Caco-2 (cell line): ENCODE measurements at regions not wholly inside any gene's neighbourhood (a gene's known extent, or its start where the extent isn't known, plus 50 kb on each side); places are given as distances from the start of the nearest gene placed in this dataset.

ENCODE experiments used
- BruUV-seq: library from RNA; stranded (reverse); fragments of 400-500 nt; replicated peaks from 2 replicates; lab custom pipeline; 2021; lab: Mats Ljungman, UMichigan
- CTCF ChIA-PET: fragments of 300-600 bp; sonication (Branson Sonifier 250); formaldehyde crosslinking; loops from one replicate; lab custom pipeline; 2022; ENCODE audit warnings: antibody characterized with exemption; lab: Charles Lee
- POLR2A ChIA-PET: fragments of 300-600 bp; sonication (Branson Sonifier 250); formaldehyde crosslinking; loops from one replicate; lab custom pipeline; 2022; ENCODE audit warnings: antibody characterized with exemption; lab: Charles Lee
- DNase-seq, 2 experiments: peaks; one replicate each; pipeline versions ENCODE4 v3.0.0 to v3.0.0-alpha.2; 2020 to 2022
- H3K27me3 ChIP-seq: replicated peaks from 2 replicates; pipeline ENCODE4 v1.6.0; 2011; ENCODE audit warnings: low read length; ENCODE audit not compliant: control insufficient read depth, insufficient read depth
- H3K36me3 ChIP-seq: 2 replicates; pipeline ENCODE4 v1.5.1; 2011; ENCODE audit warnings: low read length; ENCODE audit not compliant: control insufficient read depth, insufficient read depth
- H3K4me1 ChIP-seq: fragments of 250-450 bp; sonication (Bioruptor Pico); 2 replicates; pipeline ENCODE4 v1.5.1; 2020; ENCODE audit warnings: mild to moderate bottlenecking
- H3K4me3 ChIP-seq: 2 replicates; pipeline ENCODE4 v1.5.1; 2011; ENCODE audit warnings: low read depth, mild to moderate bottlenecking, control low read depth, low read length
- H3K9me3 ChIP-seq: fragments of 250-450 bp; sonication (Bioruptor Pico); 2 replicates; pipeline ENCODE4 v1.5.1; 2020; ENCODE audit warnings: mild to moderate bottlenecking, moderate library complexity
- H3K27ac Mint-ChIP-seq: one replicate; pipeline ENCODE4 v1.8.0; 2022; ENCODE audit warnings: mixed read lengths; ENCODE audit not compliant: unreplicated experiment
- H3K27me3 Mint-ChIP-seq: one replicate; pipeline ENCODE4 v1.8.0; 2022; ENCODE audit warnings: mixed read lengths; ENCODE audit not compliant: insufficient read depth, unreplicated experiment
- H3K36me3 Mint-ChIP-seq: one replicate; pipeline ENCODE4 v1.8.0; 2022; ENCODE audit warnings: mild to moderate bottlenecking, mixed read lengths; ENCODE audit not compliant: insufficient read depth, unreplicated experiment
- H3K4me1 Mint-ChIP-seq: one replicate; pipeline ENCODE4 v1.8.0; 2022; ENCODE audit warnings: low read depth, mixed read lengths; ENCODE audit not compliant: unreplicated experiment
- H3K4me3 Mint-ChIP-seq: one replicate; pipeline ENCODE4 v1.8.0; 2022; ENCODE audit warnings: mild to moderate bottlenecking, moderate library complexity, mixed read lengths; ENCODE audit not compliant: unreplicated experiment
- H3K9me3 Mint-ChIP-seq: one replicate; pipeline ENCODE4 v1.8.0; 2022; ENCODE audit warnings: mixed read lengths; ENCODE audit not compliant: unreplicated experiment
- intact Hi-C: fragments of 100-400 bp; cut with micrococcal nuclease; formaldehyde crosslinking; loops from one replicate; pipeline ENCODE4 v1.10.0; 2022; ENCODE audit not compliant: unreplicated experiment
- TF ChIP-seq, protein P1 (sequence below), 2 experiments: fragments of 200-600 bp in 1 of 2; IDR thresholded peaks; 1 replicate in 1 of 2; 2 replicates in 1 of 2; pipeline versions ENCODE4 v1.5.1 to v1.8.0; 2011 to 2022; ENCODE audit warnings: antibody characterized with exemption in 1 of 2, control low read depth in 1 of 2, inconsistent platforms in 1 of 2, low read depth in 1 of 2, low read length in 1 of 2, mild to moderate bottlenecking in 1 of 2, moderate library complexity in 1 of 2; ENCODE audit not compliant: insufficient read depth in 1 of 2, severe bottlenecking in 1 of 2, unreplicated experiment in 1 of 2

DNA sequence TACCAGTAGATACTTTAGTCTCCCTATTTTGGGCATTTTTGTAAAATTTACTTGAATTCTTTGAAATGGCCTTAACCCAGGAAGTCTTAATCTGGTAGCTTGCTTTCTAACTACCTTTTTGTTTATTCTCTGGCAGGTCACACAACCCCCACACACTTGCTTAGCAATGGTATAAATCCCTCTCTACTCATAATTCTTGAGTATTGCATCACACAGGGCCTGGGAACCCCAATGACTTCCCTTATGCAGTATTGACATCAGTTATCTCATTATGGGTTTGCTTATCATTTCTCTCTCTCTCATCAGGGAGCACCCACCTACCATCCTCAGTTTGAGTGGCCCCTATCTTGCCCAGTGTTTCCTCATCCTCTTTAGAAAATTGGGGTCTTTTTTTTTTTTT lies 207.1 kb downstream of the KCNS3 start:
- peaks cover 17% of the 10 kb centered on the region for H3K9me3 Mint-ChIP-seq
- intact Hi-C loops, result no loop called here
- no peaks in the 10 kb centered on the region for H3K36me3 Mint-ChIP-seq
- H3K36me3 ChIP-seq, result no peaks in the 10 kb centered on the region
- H3K4me3 Mint-ChIP-seq, result no peak overlapping the region
- H3K4me1 Mint-ChIP-seq, result no peaks in the 10 kb centered on the region
- no peak overlapping the region for H3K27ac Mint-ChIP-seq
- H3K27me3 ChIP-seq, result no peaks in the 10 kb centered on the region
- no TSS peak for BruUV-seq
- no peaks in the 10 kb centered on the region for H3K9me3 ChIP-seq
- ChIA-PET CTCF (interaction anchor here (0.6 kb wide), 1 partner anchor 908 kb away, joined by 4 read pairs; no protein-coding TSS in a partner anchor), POLR2A (no interaction called here)
- no peaks in the 10 kb centered on the region for H3K4me1 ChIP-seq
- DNase-seq, result no peak
- H3K4me3 ChIP-seq, result no peak overlapping the region
- peaks cover 7% of the 10 kb centered on the region for H3K27me3 Mint-ChIP-seq
- TF ChIP-seq, protein P1, sequence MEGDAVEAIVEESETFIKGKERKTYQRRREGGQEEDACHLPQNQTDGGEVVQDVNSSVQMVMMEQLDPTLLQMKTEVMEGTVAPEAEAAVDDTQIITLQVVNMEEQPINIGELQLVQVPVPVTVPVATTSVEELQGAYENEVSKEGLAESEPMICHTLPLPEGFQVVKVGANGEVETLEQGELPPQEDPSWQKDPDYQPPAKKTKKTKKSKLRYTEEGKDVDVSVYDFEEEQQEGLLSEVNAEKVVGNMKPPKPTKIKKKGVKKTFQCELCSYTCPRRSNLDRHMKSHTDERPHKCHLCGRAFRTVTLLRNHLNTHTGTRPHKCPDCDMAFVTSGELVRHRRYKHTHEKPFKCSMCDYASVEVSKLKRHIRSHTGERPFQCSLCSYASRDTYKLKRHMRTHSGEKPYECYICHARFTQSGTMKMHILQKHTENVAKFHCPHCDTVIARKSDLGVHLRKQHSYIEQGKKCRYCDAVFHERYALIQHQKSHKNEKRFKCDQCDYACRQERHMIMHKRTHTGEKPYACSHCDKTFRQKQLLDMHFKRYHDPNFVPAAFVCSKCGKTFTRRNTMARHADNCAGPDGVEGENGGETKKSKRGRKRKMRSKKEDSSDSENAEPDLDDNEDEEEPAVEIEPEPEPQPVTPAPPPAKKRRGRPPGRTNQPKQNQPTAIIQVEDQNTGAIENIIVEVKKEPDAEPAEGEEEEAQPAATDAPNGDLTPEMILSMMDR (IDR thresholded peaks at IDR 0.05; ENCODE audit: insufficient read depth in 1 of 2, low read depth in 1 of 2, low read length in 1 of 2, severe bottlenecking in 1 of 2, unreplicated experiment in 1 of 2), result no peak

DNA sequence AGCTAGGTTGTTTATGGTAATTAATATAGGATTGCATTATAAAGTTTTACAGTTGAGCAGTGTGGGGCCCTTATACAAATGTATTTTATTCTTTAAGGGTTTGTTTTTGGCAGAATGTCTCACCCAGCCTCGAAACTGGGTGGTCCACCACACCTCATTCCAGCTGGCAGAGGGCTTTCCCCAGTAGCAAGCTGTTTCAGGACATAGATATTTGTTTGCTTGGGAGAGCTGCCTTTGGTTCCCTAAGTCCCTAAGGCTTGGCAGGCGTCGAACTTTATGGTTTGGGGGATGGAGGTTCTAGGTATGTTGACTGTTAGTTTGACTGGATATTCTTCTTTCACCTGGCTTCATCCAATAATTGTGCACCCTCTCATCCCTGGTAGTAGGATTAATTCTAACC lies 205.9 kb downstream of the KCNS3 start:
- Mint-ChIP-seq H3K4me3 (no peak overlapping the region), H3K9me3 (peaks cover 20% of the 10 kb centered on the region), H3K27me3 (peaks cover 4% of the 10 kb centered on the region), H3K36me3 (no peaks in the 10 kb centered on the region), H3K27ac (no peak overlapping the region), H3K4me1 (no peaks in the 10 kb centered on the region)
- peaks cover 2% of the 10 kb centered on the region; the same call in 1 of the 2 replicates for H3K9me3 ChIP-seq
- ChIA-PET CTCF (no interaction called here), POLR2A (no interaction called here)
- no peak for DNase-seq
- no peaks in the 10 kb centered on the region for H3K36me3 ChIP-seq
- intact Hi-C loops, result no loop called here
- no TSS peak for BruUV-seq
- TF ChIP-seq, protein P1 (IDR thresholded peaks at IDR 0.05; ENCODE audit: insufficient read depth in 1 of 2, low read depth in 1 of 2, low read length in 1 of 2, severe bottlenecking in 1 of 2, unreplicated experiment in 1 of 2), result no peak
- H3K4me1 ChIP-seq, result no peaks in the 10 kb centered on the region
- no peaks in the 10 kb centered on the region for H3K27me3 ChIP-seq
- no peak overlapping the region for H3K4me3 ChIP-seq

DNA sequence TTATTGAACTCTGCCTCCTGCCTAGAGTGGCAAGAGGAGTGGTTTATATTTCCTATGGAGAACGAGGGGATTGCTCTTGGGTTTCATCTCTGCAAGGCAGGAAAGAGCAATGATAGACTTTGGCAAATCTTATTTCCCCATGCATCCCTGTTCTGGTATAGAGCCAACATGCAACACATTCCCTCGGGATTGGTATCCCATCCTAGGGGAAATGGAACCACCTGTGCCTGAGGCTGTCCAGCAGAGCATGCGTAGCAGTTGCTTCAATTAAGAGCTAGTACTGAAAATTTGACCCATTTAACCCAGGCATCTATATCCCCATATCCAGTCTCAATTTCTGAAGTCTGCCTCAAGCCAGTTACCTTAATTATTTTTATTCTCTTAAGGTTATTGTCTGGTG lies 205.3 kb downstream of the KCNS3 start:
- intact Hi-C loops, result no loop called here
- no peaks in the 10 kb centered on the region for H3K4me1 ChIP-seq
- ChIA-PET POLR2A (no interaction called here), CTCF (no interaction called here)
- H3K9me3 ChIP-seq, result peaks cover 5% of the 10 kb centered on the region; the same call in 1 of the 2 replicates
- no peaks in the 10 kb centered on the region for H3K36me3 Mint-ChIP-seq
- BruUV-seq, result no TSS peak
- no peak for DNase-seq
- H3K4me1 Mint-ChIP-seq, result no peaks in the 10 kb centered on the region
- H3K27me3 ChIP-seq, result no peaks in the 10 kb centered on the region
- TF ChIP-seq, protein P1 (IDR thresholded peaks at IDR 0.05; ENCODE audit: insufficient read depth in 1 of 2, low read depth in 1 of 2, low read length in 1 of 2, severe bottlenecking in 1 of 2, unreplicated experiment in 1 of 2), result no peak
- no peak overlapping the region for H3K27ac Mint-ChIP-seq
- peaks cover 4% of the 10 kb centered on the region for H3K27me3 Mint-ChIP-seq
- H3K9me3 Mint-ChIP-seq, result peaks cover 25% of the 10 kb centered on the region
- no peak overlapping the region for H3K4me3 Mint-ChIP-seq
- no peaks in the 10 kb centered on the region for H3K36me3 ChIP-seq
- H3K4me3 ChIP-seq, result no peak overlapping the region
